ENCODE measurements at regions not wholly inside any gene's neighbourhood (a gene's known extent, or its start where the extent isn't known, plus 50 kb on each side); places are given as distances from the start of the nearest gene placed in this dataset.

GRCh38 chr2:8258406-8258805 lies 423.4 kb upstream of the ID2 start:
- TF ChIP-seq CTCF (conservative IDR thresholded peaks at IDR 0.05; ENCODE audit: low read depth, low read length) (no peak), EZH2 (IDR thresholded peaks at IDR 0.05; ENCODE audit: borderline replicate concordance, low read depth, low read length, poor library complexity, severe bottlenecking) (no peak)
